RWPE1 (cell line): ENCODE measurements at regions not wholly inside any gene's neighbourhood (a gene's known extent, or its start where the extent isn't known, plus 50 kb on each side); places are given as distances from the start of the nearest gene placed in this dataset.

ENCODE experiments used
- CTCF ChIA-PET: fragments of 350-600 bp; sonication (Branson Sonifier 250); formaldehyde crosslinking; extraction: SDS; loops from one replicate; lab custom pipeline; 2021; lab: Yijun Ruan, JAX
- POLR2A ChIA-PET: fragments of 400-600 bp; formaldehyde crosslinking; extraction: SDS; loops from one replicate; lab custom pipeline; 2020; ENCODE audit warnings: antibody characterized with exemption; ENCODE audit not compliant: low non-redundant PET; lab: Yijun Ruan, JAX
- DNase-seq: peaks from one replicate; pipeline ENCODE4 v3.0.0; 2012; ENCODE audit warnings: low spot score
- H3K27ac ChIP-seq: fragments of 450-650 bp; 2 replicates; pipeline ENCODE4 v1.5.1; 2017
- TF ChIP-seq, protein P1 (sequence below): fragments of 450-650 bp; conservative IDR thresholded peaks from 2 replicates; pipeline ENCODE4 v1.5.1; 2017; ENCODE audit warnings: low read depth, mild to moderate bottlenecking

DNA sequence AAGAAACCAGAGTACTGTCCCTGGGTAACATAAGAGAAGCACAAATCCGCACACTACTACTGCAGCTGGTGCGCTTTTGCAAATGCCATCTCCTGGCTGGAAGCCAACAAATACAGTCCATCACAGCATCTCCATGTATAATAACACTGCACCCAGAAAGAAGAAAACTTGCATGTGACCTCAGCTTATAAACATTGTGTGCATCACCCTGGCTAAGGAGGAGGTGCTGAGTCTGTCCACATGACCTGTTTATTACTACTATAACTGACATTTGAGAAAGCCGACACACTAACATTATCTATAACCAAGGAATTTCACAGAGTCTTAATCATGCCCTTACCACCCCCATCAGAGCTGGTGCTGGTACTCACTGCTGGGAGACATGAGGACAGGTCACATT, 516.8 kb downstream of the CFAP47 start:
- CTCF ChIA-PET = no interaction called here
- POLR2A ChIA-PET = no interaction called here
- TF ChIP-seq, protein P1, sequence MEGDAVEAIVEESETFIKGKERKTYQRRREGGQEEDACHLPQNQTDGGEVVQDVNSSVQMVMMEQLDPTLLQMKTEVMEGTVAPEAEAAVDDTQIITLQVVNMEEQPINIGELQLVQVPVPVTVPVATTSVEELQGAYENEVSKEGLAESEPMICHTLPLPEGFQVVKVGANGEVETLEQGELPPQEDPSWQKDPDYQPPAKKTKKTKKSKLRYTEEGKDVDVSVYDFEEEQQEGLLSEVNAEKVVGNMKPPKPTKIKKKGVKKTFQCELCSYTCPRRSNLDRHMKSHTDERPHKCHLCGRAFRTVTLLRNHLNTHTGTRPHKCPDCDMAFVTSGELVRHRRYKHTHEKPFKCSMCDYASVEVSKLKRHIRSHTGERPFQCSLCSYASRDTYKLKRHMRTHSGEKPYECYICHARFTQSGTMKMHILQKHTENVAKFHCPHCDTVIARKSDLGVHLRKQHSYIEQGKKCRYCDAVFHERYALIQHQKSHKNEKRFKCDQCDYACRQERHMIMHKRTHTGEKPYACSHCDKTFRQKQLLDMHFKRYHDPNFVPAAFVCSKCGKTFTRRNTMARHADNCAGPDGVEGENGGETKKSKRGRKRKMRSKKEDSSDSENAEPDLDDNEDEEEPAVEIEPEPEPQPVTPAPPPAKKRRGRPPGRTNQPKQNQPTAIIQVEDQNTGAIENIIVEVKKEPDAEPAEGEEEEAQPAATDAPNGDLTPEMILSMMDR = no peak
- no peak overlapping the region for H3K27ac ChIP-seq
- no peak for DNase-seq

GRCh38 chrX:36443007-36443406, 523.5 kb downstream of the CFAP47 start:
- TF ChIP-seq, protein P1 = no peak
- ChIA-PET POLR2A (no interaction called here), CTCF (no interaction called here)
- H3K27ac ChIP-seq = no peak overlapping the region
- DNase-seq = no peak

DNA sequence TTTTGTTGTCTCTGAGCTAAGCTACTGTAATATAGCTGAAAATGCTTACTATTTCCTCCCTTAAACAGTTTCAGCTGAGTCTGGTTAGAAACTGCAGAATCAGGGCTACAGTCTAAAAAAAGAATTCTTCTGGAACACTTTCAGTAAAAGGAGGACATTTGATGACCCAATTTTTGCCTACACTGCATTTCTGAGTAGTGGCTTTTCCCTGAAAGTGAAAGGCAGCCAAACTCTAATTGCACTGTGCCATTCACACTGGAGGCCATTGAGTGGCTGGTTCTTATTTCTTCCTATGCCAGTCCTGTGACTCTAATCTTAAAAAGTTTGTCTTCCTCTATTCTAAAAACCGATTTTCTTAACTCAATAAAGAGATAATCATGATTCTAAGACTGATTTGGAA, 526.0 kb downstream of the CFAP47 start:
- TF ChIP-seq, protein P1 = no peak
- POLR2A ChIA-PET = no interaction called here
- DNase-seq = no peak
- no peak overlapping the region for H3K27ac ChIP-seq
- CTCF ChIA-PET = no interaction called here

DNA sequence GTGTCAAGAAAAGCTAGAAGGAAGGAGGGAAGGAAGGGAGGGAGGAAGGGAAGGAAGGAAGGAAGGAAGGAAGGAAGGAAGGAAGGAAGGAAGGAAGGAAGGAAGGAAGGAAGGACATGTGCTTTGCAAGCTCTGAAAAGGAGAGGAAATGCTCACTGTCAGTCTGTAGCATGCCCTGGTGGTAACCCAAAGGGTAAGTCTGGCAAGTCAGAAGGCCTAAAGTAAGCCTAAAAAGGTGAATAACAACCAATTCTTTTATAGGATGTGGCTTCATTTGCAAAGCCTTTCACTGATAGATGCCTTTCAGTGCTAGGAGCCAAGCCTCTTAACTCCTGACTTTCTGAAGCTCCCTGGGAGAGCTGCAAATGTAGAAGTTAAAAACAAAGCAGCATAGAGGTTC, 542.6 kb downstream of the CFAP47 start:
- CTCF ChIA-PET = no interaction called here
- no peak for DNase-seq
- H3K27ac ChIP-seq = no peak overlapping the region
- POLR2A ChIA-PET = no interaction called here
- TF ChIP-seq, protein P1 = no peak

DNA sequence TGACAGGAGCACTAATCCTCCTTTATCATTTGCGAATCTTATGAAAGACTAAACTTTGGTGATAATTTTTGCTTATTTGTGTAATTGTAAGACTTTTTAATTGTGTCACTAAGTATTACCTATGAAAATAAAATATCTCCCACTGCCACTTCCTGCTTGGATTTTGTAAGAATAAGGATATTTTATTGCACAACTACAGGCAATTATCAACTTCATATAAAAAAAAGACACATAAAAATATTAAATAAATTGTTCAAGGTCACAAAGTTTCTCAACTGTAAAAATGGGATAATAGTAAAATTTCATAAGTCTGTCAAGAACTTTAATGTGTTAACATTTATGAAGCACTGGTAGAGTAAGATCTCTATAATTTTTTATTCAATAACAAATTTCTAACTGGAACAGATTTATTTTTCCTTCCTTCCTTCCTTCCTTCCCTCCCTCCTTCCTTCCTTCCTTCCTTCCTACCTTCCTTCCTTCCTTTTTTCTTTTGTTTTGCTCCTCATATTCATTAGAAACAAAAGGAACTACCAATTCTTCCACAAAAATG, 527.6 kb upstream of the FAM47C start:
- ChIA-PET CTCF (no interaction called here), POLR2A (no interaction called here)
- DNase-seq = no peak
- TF ChIP-seq, protein P1 = no peak
- no peak overlapping the region for H3K27ac ChIP-seq

GRCh38 chrX:36501169-36501702, 506.9 kb upstream of the FAM47C start:
- DNase-seq = no peak
- POLR2A ChIA-PET = no interaction called here
- H3K27ac ChIP-seq = no peak overlapping the region
- CTCF ChIA-PET = no interaction called here
- TF ChIP-seq, protein P1 = no peak
